GM12872 (cell line): ENCODE measurements at regions not wholly inside any gene's neighbourhood (a gene's known extent, or its start where the extent isn't known, plus 50 kb on each side); places are given as distances from the start of the nearest gene placed in this dataset.

Experiments used
- CTCF ChIP-seq: IDR thresholded peaks from 3 replicates; pipeline ENCODE4 v1.5.1; 2011; ENCODE audit warnings: low read depth, mild to moderate bottlenecking, low read length, moderate library complexity; ENCODE audit not compliant: insufficient read depth

- TF ChIP-seq CTCF: no peak
Measured at GRCh38 chr11:95324826-95325225, 93.8 kb upstream of the SESN3 start.

GRCh38 chr11:95322539-95322938 lies 91.5 kb upstream of the SESN3 start:
- no peak for TF ChIP-seq CTCF

- no peak for TF ChIP-seq CTCF
Measured at GRCh38 chr11:95318498-95318897, 87.5 kb upstream of the SESN3 start.

GRCh38 chr11:95308512-95309035 lies 77.6 kb upstream of the SESN3 start:
- no peak for TF ChIP-seq CTCF

GRCh38 chr11:95307286-95307685 lies 76.3 kb upstream of the SESN3 start:
- TF ChIP-seq CTCF: no peak

GRCh38 chr11:95306801-95307200 lies 75.8 kb upstream of the SESN3 start:
- no peak for TF ChIP-seq CTCF

GRCh38 chr11:95306123-95306522 lies 75.1 kb upstream of the SESN3 start:
- TF ChIP-seq CTCF: no peak

GRCh38 chr11:95305705-95306104 lies 74.7 kb upstream of the SESN3 start:
- TF ChIP-seq CTCF: no peak
